HG03066 (cell line): ENCODE measurements at regions not wholly inside any gene's neighbourhood (a gene's known extent, or its start where the extent isn't known, plus 50 kb on each side); places are given as distances from the start of the nearest gene placed in this dataset.
"Not testable (repeated sequence)": the region's sequence is repeated elsewhere in the genome, so short reads cannot be mapped to it uniquely, and the experiment has no call there.

Experiments used
- ATAC-seq: cut with Tn5 transposase; IDR thresholded peaks from one replicate; pipeline ENCODE4 v1.9.1; 2021; ENCODE audit warnings: low read depth; ENCODE audit not compliant: unreplicated experiment

- no peak for ATAC-seq
Measured at GRCh38 chr2:139613264-139613663, 833.1 kb upstream of the NXPH2 start.

- no peak for ATAC-seq
Measured at GRCh38 chr2:139610512-139610911, 830.3 kb upstream of the NXPH2 start.

- ATAC-seq = no peak
Measured at GRCh38 chr2:139609109-139609508, 828.9 kb upstream of the NXPH2 start.

GRCh38 chr2:139605668-139606067 lies 825.5 kb upstream of the NXPH2 start:
- no peak for ATAC-seq

GRCh38 chr2:139600166-139600565 lies 820.0 kb upstream of the NXPH2 start:
- no peak for ATAC-seq

- ATAC-seq = no peak
Measured at GRCh38 chr2:139585101-139585500, 804.9 kb upstream of the NXPH2 start.

- no peak for ATAC-seq
Measured at GRCh38 chr2:139574371-139574770, 794.2 kb upstream of the NXPH2 start.

- no peak for ATAC-seq
Measured at GRCh38 chr2:139556789-139557188, 776.6 kb upstream of the NXPH2 start.

- no peak for ATAC-seq
Measured at GRCh38 chr2:139550873-139551272, 770.7 kb upstream of the NXPH2 start.

- no peak for ATAC-seq
Measured at GRCh38 chr2:139550341-139550740, 770.2 kb upstream of the NXPH2 start.

GRCh38 chr2:139544186-139544851 lies 764.1 kb upstream of the NXPH2 start:
- ATAC-seq = no peak

GRCh38 chr2:139538332-139539020 lies 758.3 kb upstream of the NXPH2 start:
- ATAC-seq = not testable (repeated sequence)

GRCh38 chr2:139529080-139529479 lies 748.9 kb upstream of the NXPH2 start:
- ATAC-seq = no peak

GRCh38 chr2:139526781-139527180 lies 746.6 kb upstream of the NXPH2 start:
- no peak for ATAC-seq

GRCh38 chr2:139518321-139518720 lies 738.1 kb upstream of the NXPH2 start:
- no peak for ATAC-seq

- no peak for ATAC-seq
Measured at GRCh38 chr2:139514951-139515350, 734.8 kb upstream of the NXPH2 start.

GRCh38 chr2:139495851-139496250 lies 715.7 kb upstream of the NXPH2 start:
- no peak for ATAC-seq

GRCh38 chr2:139492131-139492680 lies 712.0 kb upstream of the NXPH2 start:
- no peak for ATAC-seq

GRCh38 chr2:139480161-139480650 lies 700.0 kb upstream of the NXPH2 start:
- no peak for ATAC-seq

- no peak for ATAC-seq
Measured at GRCh38 chr2:139478165-139478914, 698.1 kb upstream of the NXPH2 start.

- no peak for ATAC-seq
Measured at GRCh38 chr2:139477618-139478017, 697.4 kb upstream of the NXPH2 start.
